ENCODE measurements at regions not wholly inside any gene's neighbourhood (a gene's known extent, or its start where the extent isn't known, plus 50 kb on each side); places are given as distances from the start of the nearest gene placed in this dataset.

GRCh38 chr21:31564439-31564838 lies 95.1 kb upstream of the SOD1 start:
- DNase-seq: no peak

DNA sequence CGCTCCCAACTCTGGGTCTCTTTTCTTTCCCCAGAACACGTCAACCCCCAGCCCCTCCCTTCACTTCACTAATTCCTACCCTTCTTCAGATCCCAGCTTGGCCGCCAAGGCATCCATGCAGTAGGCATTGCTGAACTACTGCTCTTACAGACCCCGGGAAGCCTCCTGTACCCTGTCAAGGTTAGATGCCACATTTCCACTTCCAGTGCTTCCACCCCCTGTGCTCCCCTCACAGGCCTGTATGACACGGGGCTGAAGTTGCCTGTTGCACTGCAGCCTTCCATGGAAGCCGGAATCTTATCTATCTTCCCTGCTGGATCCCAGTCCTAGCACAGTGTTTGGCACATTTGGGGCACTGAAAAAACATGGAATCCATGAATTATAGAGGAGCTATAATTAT lies 99.0 kb upstream of the SOD1 start:
- DNase-seq: no peak

DNA sequence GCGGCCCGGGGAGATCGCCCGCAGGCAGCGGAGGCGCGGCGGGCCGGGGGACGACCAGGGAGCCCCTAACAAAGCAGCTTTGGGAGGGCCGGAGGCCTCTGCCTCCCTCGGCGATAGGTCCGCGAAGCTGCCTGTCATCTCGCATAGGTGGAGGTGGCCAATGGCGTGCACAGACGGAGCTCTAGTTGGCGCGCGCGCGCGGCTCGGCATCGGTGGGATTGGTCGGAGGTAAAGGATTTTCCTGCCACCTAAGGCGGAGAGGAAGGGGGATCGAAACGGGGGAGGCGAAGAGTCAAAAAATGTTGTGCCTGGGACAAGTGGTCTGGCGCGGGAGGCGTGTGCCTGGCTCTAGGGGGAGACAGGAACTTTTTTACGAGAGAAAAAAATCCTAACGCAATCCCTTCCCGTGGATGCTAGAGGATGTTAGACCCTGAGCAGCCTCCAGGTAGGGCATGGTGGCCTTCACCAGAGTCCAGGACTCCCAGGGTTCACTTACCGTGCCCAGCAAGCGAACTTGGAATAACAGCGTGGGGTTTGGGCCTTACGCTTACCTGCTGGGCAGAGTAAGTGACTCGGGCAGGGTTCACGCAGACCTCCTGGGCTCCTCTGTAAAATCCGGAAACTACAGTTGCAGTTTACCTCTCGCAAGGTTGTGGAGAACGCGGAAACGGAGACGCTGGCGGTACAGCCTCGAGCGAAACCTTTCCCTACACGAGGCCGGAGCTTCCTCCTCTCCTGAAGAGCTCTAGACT lies 99.9 kb upstream of the SOD1 start:
- peak; percentile 81 for DNase-seq

DNA sequence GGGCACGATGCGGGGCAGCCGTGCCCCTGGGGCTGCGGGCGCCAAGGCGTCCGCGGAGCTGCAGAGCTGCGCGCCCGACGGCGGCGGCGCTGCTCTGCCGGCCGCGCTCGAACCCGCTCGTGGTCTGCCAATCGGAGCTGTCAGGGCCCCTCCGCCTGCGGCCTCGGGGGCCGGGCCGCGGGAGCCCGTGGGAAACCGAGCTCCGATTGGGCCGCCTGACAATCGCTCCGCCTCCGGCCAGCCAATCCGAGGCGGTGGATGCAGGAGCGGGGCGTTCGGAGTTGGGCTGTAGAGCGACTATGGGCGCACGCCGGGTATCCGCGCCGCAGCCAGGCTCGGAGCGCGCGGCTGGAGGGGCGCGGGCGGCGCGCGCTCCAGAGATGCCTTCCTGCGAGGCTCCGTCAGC lies 100.5 kb upstream of the SOD1 start:
- DNase-seq: peak; percentile 79

- DNase-seq: no peak
Measured at GRCh38 chr21:31558189-31558961, 101.1 kb upstream of the SOD1 start.

DNA sequence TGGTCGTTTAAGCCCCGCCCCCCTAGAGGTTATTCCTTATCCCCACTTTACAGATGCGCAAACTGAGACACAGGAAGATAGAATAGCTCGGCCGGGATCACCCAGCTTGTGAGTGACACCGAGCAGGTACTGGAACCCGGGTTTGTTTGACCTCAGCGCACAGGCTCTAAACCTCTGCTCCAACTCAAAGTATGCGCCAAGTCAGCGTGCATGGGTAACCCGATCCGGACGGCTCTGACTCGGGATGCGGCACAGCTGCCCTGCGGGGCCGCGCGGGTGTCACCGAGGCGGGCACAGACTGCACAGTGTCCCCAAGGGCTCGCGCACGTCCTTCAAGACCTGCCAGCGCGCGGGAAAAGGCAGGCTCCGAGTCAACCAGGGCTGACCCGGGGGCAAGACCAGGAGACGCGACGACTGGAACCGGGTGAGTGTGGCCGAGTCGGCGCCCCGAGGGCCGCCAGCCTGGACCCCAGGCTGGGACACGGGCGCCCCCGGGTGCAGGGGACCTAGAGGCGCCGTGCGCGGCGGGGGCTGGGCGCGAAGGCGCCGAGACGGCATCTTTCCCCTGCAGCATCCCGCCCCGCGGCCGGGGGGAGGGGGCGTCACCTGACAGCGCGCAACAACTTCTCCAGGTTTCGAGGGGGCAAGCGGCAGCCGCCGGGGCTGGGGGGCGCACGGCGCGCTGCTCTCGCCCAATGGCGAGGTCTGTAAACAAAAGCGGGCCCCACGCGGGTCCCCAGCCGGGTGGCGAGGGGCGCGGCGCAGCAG lies 101.9 kb upstream of the SOD1 start:
- DNase-seq: no peak

GRCh38 chr21:31556662-31557061 lies 102.8 kb upstream of the SOD1 start:
- no peak for DNase-seq

DNA sequence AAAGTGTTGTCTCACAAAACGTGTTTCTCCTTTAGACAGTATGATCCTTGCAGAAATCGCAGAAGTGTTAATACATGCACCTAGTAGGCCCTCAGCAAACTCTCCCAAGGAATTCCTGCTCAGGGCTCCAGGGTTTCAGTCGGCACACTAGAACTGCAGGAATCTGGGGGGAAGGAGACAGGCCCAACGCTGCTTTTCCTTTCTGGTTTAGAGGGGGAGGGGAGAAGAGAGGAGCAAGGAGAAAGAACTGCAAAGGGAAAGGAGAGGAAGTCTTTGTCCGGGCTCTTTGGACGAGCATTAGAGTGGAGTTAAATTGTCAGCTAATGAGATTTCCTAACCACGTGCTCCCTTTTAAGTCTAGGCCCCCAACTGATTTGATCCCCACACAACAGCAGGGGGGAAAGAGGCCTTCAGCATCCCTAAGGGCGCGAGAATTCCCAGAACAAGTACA lies 103.7 kb upstream of the SOD1 start:
- DNase-seq: no peak

DNA sequence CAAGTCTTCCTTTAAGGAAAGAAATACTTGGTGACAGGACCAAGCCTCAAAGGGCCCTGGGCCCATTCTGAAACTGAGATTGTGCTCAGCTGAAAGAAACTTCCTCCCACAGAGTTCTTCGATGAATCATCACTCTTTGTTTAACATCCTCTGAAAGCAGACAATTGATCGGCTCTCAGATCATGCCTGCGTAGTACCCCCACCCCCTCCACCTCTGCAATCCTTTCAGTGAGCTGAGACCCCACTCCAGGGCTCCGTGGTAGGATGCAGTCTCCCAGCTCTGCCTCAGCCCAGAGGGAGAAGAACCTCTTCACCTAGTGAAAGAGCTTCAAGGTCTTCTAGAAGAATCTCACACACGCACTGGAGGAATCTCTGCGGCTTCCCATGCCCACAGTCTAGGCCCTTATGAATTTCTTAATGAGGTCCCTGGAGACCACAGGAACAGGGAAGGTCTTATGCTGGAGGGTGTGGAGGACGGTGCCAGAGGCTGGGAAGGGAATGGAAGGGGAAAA lies 104.9 kb upstream of the SOD1 start:
- no peak for DNase-seq

GRCh38 chr21:31553926-31554325 lies 105.6 kb upstream of the SOD1 start:
- no peak for DNase-seq

DNA sequence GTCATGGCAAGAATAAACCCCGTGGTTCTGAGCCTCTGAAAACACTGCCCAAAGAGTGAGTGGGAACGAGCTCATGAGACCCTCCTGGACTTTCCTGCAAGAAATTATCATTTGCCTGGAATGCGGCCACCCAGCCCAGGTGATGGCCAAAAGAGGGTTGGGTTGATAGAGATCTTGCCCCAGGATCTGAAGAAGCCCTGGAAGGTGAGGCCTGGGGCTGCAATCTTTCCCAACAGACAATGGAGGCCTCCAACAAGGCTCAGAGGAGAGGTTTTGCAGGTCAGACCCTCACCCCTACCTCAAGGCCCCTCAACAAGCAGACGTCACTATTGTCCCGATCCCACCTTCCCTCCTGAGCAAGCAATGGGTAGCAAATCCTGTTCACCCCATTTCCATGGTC lies 106.0 kb upstream of the SOD1 start:
- no peak for DNase-seq

- DNase-seq: no peak
Measured at GRCh38 chr21:31552826-31553225, 106.7 kb upstream of the SOD1 start.

DNA sequence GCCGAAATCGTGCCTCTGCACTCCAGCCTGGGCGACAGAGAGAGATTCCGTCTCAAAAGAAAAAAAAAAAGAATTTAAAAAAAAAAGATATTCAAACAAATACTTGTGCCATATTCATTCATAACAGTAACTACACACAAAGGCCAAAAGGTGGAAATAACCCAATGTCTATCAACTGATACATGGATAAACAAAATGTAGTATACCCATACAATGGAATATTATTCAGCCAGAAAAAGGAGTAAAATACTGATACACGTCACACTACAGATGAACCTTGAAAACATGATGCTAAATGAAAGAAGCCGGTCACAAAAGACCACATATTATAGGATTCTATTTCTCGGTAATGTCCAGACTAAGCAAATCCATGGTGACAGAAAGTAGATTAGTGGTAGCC lies 109.4 kb upstream of the SOD1 start:
- DNase-seq: no peak

- no peak for DNase-seq
Measured at GRCh38 chr21:31548688-31549087, 110.8 kb upstream of the SOD1 start.

- DNase-seq: no peak
Measured at GRCh38 chr21:31546443-31547170, 112.9 kb upstream of the SOD1 start.

- DNase-seq: no peak
Measured at GRCh38 chr21:31545036-31545435, 114.5 kb upstream of the SOD1 start.

DNA sequence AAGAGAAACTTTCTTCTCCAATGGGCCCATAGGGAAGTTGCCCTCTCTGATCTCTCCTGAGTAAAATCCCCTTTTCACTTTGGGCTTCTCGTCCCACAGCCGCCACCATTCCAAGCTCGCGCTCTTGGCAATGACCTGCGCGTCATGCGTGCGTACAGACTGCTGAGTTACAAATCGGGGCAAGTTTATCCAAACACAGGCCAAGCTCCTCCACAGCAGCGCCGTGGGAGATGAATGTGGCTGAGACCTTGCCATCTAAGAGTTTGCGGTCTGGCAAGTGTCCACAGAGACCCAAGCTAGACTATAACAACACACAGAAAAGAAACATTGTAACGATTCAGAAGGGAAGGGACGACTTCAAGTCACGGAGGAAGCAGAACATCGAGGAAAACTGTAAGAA lies 116.3 kb upstream of the SOD1 start:
- no peak for DNase-seq

- no peak for DNase-seq
Measured at GRCh38 chr21:31538816-31539215, 120.7 kb upstream of the SOD1 start.

DNA sequence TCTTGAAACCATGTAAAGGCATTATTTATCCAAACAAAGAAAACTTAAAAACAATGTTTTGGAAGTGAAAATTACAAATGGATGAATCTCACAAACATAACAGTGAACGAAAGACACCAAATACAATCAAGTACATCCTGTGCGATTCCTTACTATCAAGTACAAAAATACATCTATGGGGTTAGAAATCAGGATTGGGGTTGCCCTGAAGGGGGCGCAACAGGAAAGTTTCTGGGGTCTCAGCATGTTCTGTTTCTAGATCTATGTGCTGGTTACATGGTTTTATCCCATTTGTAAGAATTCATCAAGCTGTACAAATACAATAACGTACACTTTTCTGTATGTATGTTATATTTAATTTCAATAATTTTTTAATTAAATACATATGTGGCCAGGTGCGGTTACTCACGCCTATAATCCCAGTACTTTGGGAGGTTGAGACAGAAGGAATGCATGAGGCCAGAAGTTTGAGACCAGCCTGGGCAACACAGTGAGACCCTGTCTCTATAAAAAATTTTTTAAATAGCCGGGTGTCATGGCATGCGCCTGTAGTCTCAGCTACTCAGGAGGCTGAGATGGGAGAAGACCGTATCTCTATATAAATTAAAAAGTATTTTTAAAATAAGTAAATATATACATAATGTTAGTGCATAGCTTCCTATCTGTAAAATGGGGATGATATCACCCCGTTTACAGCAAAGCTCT lies 121.5 kb upstream of the SOD1 start:
- DNase-seq: no peak

DNA sequence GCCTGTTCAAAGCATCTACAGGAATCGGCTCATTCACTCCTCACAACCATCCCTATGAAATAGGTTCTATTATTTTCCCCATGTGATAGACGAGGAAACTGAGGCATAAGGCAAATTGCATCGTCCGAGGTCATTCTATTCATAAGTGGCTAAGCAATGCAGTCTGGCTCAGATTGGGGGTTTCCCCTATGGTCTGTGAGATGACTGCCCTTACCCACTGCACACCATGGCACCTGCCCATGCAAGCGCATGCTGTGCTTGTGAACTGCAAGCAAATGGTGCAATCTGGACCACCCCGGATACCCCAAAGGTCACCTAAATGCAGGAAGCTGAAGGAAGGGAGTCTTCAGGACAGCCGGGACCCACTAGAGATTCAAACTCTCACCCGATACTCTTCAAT lies 123.4 kb upstream of the SOD1 start:
- no peak for DNase-seq

DNA sequence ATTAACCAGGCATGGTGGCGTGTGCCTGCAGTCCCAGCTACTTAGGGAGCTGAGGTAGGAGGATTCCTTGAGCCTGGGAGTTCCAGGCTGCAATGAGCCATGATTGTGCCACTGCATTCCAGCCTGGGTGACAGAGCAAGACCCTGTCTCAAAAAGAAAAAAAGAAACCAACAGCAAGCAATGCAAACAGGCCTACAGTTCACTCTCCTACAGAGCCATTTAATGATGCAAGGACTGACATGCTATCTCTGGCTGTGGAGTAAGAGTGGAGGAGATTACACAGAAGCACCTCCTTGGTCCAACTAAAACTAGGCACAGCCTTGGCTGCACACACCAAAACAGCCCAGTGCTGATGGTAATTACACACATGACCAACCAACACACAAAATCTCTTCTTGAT lies 127.5 kb upstream of the SOD1 start:
- no peak for DNase-seq

Data from NK-92 treated with Interleukin-12 subunit alpha and Interleukin-12 subunit beta, amount 100 ng/mL, for 24 hours (cell line).